ENCODE measurements at regions not wholly inside any gene's neighbourhood (a gene's known extent, or its start where the extent isn't known, plus 50 kb on each side); places are given as distances from the start of the nearest gene placed in this dataset.
"Not testable (repeated sequence)": the region's sequence is repeated elsewhere in the genome, so short reads cannot be mapped to it uniquely, and the experiment has no call there.

GRCh38 chr6:21334651-21335050 is 258.9 kb upstream of the SOX4 start:
- no peak for DNase-seq (ENCODE audit: low read depth)

GRCh38 chr6:21335591-21335990 is 258.0 kb upstream of the SOX4 start:
- DNase-seq (ENCODE audit: low read depth), result no peak

DNA sequence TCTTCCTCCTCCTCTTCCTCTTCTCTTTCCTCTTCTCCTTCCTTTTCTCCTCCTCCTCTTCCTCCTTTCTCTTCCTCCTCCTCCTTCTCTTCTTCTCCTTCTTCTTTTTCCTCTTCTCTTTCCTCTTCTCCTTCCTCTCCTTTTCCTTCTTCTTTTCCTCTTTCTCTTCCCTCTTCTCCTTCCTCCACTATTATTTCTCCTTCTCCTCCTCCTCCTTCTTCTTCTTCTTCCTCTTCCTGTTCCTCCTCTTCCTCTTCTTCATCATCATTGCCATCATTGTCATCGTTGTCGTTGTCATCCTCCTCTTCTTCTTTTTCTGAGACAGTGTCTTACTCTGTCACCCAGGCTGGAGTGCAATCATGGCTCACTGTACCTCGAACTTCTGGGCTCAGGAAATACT is 256.3 kb upstream of the SOX4 start:
- no peak for DNase-seq (ENCODE audit: low read depth)

- no peak for DNase-seq (ENCODE audit: low read depth)
Observed at GRCh38 chr6:21340573-21340972, 253.0 kb upstream of the SOX4 start.

- DNase-seq (ENCODE audit: low read depth), result no peak
Observed at GRCh38 chr6:21341910-21342309, 251.6 kb upstream of the SOX4 start.

GRCh38 chr6:21342501-21342900 is 251.1 kb upstream of the SOX4 start:
- DNase-seq (ENCODE audit: low read depth), result no peak

GRCh38 chr6:21345704-21346103 is 247.8 kb upstream of the SOX4 start:
- not testable (repeated sequence) for DNase-seq (ENCODE audit: low read depth)

DNA sequence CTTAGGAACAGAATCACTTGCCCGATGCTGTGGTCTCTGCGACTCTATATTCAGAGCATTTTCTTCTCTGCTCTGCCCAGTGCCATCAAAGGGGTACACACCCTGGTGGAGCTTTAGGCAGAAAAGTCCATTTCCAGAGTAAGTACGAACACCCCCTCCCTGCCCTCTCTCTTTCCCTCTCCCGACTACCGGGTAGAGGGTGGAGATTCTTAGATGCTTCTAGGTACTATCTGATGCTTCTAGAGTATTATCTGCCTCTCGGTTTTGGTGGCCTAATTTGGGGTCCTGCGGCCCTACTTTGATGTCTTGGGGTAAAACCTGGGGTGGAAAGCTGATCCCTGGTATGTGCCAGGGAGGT is 245.4 kb upstream of the SOX4 start:
- DNase-seq (ENCODE audit: low read depth), result no peak

DNA sequence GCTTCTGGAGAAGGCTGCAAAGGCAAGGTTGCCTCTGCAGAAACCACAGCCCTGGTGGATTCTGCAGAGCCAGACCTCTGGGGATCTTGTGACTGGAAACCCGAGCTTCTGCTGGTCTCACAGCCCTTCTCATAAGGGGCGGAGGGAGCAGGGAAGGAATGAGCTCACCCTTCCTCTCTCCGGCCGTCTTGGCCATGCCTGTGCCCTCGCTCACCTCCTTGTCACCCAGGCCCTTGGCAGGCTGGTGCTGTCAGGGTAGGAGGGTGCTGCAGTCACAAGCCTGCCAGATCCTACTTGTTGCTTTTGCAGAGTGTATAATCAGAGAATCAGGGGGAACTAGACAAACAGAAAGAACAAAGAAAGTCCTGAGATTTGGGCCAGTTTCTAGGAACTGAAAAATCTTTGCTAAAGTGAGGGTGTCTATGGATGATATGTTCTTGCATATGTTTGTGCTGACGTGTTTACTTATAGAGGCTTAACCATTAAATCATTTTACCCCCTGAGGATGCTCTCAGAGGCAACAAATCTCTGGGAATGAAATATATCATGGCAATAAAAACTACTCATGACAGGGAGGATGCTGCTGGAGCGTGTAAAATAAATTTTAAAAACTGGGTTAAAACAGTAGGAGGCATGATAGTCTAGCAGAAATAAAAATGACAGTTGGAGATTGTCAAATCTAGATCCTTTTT is 244.9 kb upstream of the SOX4 start:
- peak; percentile 34 for DNase-seq (ENCODE audit: low read depth)

DNA sequence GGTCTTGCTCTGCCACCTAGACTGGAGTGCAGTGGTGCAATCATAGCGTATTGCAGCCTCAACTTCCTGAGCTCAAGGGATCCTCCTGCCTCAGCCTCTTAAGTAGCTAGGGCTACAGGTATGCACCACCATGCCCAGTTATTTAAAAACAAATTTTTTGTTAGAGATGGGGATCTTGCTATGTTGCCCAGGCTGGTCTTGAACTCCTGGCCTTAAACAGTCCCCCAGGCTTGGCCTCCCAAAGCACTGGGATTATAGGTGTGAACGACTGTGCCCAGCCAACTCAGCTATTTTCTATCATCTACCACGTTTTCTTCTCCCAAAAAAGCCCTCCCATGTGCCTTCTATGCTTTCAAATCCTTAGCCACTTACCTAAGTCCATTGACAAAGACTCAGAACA is 243.7 kb upstream of the SOX4 start:
- no peak for DNase-seq (ENCODE audit: low read depth)

DNA sequence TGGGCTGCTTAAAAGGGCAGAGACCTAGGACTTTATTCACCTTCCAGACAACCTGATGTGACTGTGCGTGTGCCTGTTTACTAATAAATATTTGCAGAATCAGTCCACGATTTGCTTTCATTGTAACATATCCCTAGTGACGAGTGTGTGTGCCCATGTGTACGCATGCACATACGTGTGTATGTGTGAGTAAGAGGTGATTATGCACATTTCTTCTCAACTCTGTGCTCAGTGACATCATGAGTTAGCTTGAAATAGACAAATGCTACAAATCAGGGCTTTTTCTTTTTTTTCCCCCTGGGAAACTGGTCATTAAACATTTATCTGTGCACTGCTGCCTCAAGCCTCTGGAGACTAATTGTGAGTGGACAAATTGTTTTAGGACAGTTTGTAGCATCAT is 242.6 kb upstream of the SOX4 start:
- DNase-seq (ENCODE audit: low read depth), result no peak

- DNase-seq (ENCODE audit: low read depth), result no peak
Observed at GRCh38 chr6:21352131-21352530, 241.4 kb upstream of the SOX4 start.

DNA sequence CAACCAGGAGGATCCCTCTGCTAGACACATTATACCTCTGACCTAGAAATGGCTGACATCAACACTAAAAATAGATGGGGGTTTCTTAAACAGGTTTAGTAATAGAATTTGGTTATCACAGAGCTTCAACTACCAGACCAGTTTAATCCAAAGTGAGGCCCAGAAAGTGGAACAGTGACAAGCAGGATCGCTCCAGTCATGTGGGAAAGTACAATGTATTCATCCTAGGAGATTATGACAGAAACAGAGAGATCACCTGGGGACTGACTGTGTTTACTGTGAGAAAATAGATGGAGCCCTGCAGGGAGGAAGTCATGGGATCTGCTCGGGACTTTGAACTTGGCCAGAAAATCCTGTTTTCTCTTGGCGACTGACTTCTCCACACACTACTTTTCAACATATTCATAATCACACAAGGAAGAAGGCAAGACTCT is 238.7 kb upstream of the SOX4 start:
- no peak for DNase-seq (ENCODE audit: low read depth)

GRCh38 chr6:21355638-21356037 is 237.9 kb upstream of the SOX4 start:
- DNase-seq (ENCODE audit: low read depth), result no peak

DNA sequence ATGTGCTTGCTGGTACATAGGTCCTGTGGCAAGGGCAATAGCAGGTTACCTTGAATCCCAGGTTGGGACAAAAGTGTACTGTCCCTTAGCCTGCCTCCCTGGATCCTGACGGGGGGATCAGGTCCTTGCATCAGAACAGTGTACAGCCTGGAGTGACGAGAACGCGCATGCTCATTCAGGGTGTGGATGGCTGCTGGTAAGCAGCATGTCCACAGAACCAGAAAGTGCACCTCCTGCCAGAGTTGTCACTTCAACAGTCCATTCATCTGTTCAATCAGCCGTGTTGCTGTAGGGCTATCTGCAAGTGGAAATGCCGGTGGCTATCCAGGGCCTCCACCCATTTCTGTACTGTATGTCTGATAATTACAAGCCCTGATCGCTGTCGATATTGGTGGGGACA is 236.3 kb upstream of the SOX4 start:
- no peak for DNase-seq (ENCODE audit: low read depth)

- DNase-seq (ENCODE audit: low read depth), result no peak
Observed at GRCh38 chr6:21359926-21360325, 233.6 kb upstream of the SOX4 start.

- DNase-seq (ENCODE audit: low read depth), result no peak
Observed at GRCh38 chr6:21360336-21360735, 233.2 kb upstream of the SOX4 start.

DNA sequence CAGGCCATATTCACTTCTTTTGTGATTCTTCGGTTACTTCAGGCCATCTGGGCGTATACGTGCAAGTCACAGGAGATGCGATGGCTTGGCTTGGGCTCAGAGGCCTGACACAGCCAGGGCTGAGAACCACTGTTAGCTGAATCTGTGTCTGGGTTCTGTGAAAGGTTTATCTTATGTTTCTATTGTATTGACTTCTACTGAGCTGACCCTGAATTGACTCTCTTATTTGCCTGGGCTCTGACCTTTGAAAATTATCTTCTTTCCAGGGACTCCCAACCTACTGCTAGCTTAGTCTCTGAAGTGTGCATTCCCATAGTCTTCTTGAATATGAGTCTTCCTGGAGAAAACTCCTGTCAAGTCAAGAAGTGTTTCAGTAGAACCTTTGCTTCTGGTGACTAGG is 226.4 kb upstream of the SOX4 start:
- DNase-seq (ENCODE audit: low read depth), result no peak

GRCh38 chr6:21367649-21368154 is 225.8 kb upstream of the SOX4 start:
- DNase-seq (ENCODE audit: low read depth), result no peak

GRCh38 chr6:21371061-21371460 is 222.5 kb upstream of the SOX4 start:
- DNase-seq (ENCODE audit: low read depth), result no peak

GRCh38 chr6:21371676-21372171 is 221.8 kb upstream of the SOX4 start:
- peak; percentile 68 for DNase-seq (ENCODE audit: low read depth)

GRCh38 chr6:21375151-21376116 is 218.1 kb upstream of the SOX4 start:
- no peak for DNase-seq (ENCODE audit: low read depth)

- no peak for DNase-seq (ENCODE audit: low read depth)
Observed at GRCh38 chr6:21377356-21377755, 216.2 kb upstream of the SOX4 start.
